Stomach (tissue), 8 donors: ENCODE measurements at regions not wholly inside any gene's neighbourhood (a gene's known extent, or its start where the extent isn't known, plus 50 kb on each side); places are given as distances from the start of the nearest gene placed in this dataset.
A peak's percentile ranks its signal among the peaks of the same experiment; 100 is the strongest.

Source experiments
- DNase-seq, 2 donors: peaks; one replicate each; pipeline versions ENCODE4 v3.0.0 to v3.0.0-alpha.2; 2013 to 2019
- H3K27ac ChIP-seq, 5 donors: fragments of 200-600 bp in 4 of 5; sonication (generic) in 4 of 5; one replicate each; pipeline ENCODE4 v1.5.1; 2013 to 2019; ENCODE audit warnings: mild to moderate bottlenecking in 1 of 5, moderate library complexity in 1 of 5
- H3K27me3 ChIP-seq, 3 donors: fragments of 200-600 bp; sonication (generic); one replicate each; pipeline ENCODE4 v1.5.1; 2017 to 2019; ENCODE audit warnings: mixed run types in 1 of 3
- H3K36me3 ChIP-seq, 4 donors: fragments of 200-600 bp; sonication (generic); 1 replicate in 3 of 4; 2 replicates in 1 of 4; pipeline ENCODE4 v1.5.1; 2016 to 2019
- H3K4me1 ChIP-seq, 4 donors: fragments of 200-600 bp; sonication (generic); one replicate each; pipeline ENCODE4 v1.5.1; 2016 to 2019
- H3K4me3 ChIP-seq, 4 donors: fragments of 200-600 bp; sonication (generic) in 3 of 4; one replicate each; pipeline ENCODE4 v1.5.1; 2016 to 2019; ENCODE audit warnings: mild to moderate bottlenecking in 1 of 4
- H3K9me3 ChIP-seq, 4 donors: fragments of 200-600 bp; sonication (generic); one replicate each; pipeline ENCODE4 v1.5.1; 2016 to 2019
- EP300 ChIP-seq: sonication (generic); formaldehyde crosslinking; IDR thresholded peaks from one replicate; pipeline ENCODE4 v1.6.1; 2017; ENCODE audit warnings: antibody characterized with exemption
- POLR2A ChIP-seq, 4 donors: fragments of 450-650 bp; IDR thresholded peaks; one replicate each; pipeline ENCODE4 v1.6.1; 2016; ENCODE audit warnings: antibody characterized with exemption in 4 of 4, control low read depth in 2 of 4, mild to moderate bottlenecking in 1 of 4, moderate library complexity in 1 of 4
- POLR2AphosphoS5 ChIP-seq, 3 donors: sonication (generic); formaldehyde crosslinking; IDR thresholded peaks; one replicate each; pipeline ENCODE4 v1.6.1; 2016; ENCODE audit warnings: antibody characterized with exemption in 3 of 3
- WGBS, 5 donors: extraction: QIAGEN DNeasy Blood & Tissue Kit in 3 of 5; methylation state at CpG; one replicate each; pipeline versions ENCODE4 v1.1.5 to v1.1.7; 2013 to 2018; 5-methylcytosine and 5-hydroxymethylcytosine counted together
- intact Hi-C: fragments of 100-400 bp; cut with DNase I; formaldehyde crosslinking; loops from one replicate; pipeline ENCODE4 v1.15.1; 2023; ENCODE audit warnings: low total_unique reads
- TF ChIP-seq, protein P1 (sequence below), 7 experiments: fragments of 450-650 bp in 4 of 7; fragments of 200-600 bp in 3 of 7; sonication (generic) in 3 of 7; IDR thresholded peaks; one replicate each; pipeline ENCODE4 v1.5.1; 2016 to 2019; ENCODE audit warnings: antibody characterized with exemption in 7 of 7, control low read depth in 2 of 7, mild to moderate bottlenecking in 1 of 7
- donor health status: healthy with polysubstance abuse.
- donor health status: Bipolar disorder and iron deficiency.
- donor health status: healthy.

DNA sequence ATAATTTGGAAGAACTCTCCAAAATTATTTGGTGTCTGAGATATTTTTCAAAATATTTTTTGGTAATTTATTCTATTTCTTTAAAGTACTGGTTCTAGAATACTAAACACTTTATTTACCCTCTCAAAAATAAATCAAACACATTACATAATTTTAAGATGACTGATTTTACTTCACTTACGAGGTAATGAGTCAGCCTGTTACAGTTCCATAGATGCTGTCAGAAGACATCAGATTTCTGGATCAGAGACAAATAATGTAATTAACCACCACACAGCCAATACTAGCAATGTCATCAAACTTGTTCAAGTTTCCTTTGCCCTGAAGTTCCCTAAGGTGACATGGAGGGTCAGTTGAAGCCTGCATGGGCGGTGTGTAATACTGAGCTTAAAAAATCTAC lies 106.1 kb upstream of the CDH9 start:
- no peaks in the 10 kb centered on the region for H3K27me3 ChIP-seq
- peaks cover 0 to 6% (median 0%) of the 10 kb centered on the region in 4 donors for H3K9me3 ChIP-seq
- H3K36me3 ChIP-seq: no peaks in the 10 kb centered on the region
- no peak overlapping the region for H3K4me3 ChIP-seq
- no peaks in the 10 kb centered on the region for H3K4me1 ChIP-seq
- no peak for DNase-seq
- intact Hi-C loops: no loop called here
- TF ChIP-seq EP300: no peak
- TF ChIP-seq POLR2AphosphoS5 (IDR thresholded peaks at IDR 0.05): no peak
- TF ChIP-seq POLR2A (IDR thresholded peaks at IDR 0.05): no peak
- TF ChIP-seq, protein P1, sequence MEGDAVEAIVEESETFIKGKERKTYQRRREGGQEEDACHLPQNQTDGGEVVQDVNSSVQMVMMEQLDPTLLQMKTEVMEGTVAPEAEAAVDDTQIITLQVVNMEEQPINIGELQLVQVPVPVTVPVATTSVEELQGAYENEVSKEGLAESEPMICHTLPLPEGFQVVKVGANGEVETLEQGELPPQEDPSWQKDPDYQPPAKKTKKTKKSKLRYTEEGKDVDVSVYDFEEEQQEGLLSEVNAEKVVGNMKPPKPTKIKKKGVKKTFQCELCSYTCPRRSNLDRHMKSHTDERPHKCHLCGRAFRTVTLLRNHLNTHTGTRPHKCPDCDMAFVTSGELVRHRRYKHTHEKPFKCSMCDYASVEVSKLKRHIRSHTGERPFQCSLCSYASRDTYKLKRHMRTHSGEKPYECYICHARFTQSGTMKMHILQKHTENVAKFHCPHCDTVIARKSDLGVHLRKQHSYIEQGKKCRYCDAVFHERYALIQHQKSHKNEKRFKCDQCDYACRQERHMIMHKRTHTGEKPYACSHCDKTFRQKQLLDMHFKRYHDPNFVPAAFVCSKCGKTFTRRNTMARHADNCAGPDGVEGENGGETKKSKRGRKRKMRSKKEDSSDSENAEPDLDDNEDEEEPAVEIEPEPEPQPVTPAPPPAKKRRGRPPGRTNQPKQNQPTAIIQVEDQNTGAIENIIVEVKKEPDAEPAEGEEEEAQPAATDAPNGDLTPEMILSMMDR (IDR thresholded peaks at IDR 0.05): no peak
- 55 to 74% (median 69%) methylated on average over 2 of the region's 2 CpGs for WGBS, 5 donors
- H3K27ac ChIP-seq: no peak overlapping the region

DNA sequence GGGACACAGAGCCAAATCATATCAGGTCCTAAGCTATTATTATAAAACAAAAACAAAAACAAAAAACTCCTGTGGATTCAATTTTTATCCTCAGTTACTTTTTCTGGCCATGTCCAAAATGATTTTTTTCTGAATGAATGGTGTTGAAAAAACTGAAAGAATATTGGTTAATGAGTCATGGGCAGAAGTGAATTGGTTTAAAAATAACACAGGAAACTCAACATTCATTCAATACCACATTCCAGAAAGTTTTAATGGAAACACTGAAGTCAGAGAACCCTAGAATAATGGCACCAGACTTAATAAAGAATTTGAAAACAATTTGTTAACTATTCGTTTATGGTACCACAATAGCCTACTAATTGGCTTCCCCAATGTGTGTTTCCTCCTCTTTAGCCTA lies 102.4 kb upstream of the CDH9 start:
- H3K4me1 ChIP-seq: no peaks in the 10 kb centered on the region
- no peak overlapping the region for H3K4me3 ChIP-seq
- DNase-seq: no peak
- no peak overlapping the region for H3K27ac ChIP-seq
- no peaks in the 10 kb centered on the region for H3K36me3 ChIP-seq
- intact Hi-C loops: no loop called here
- TF ChIP-seq POLR2A (IDR thresholded peaks at IDR 0.05): no peak
- no peak for TF ChIP-seq POLR2AphosphoS5 (IDR thresholded peaks at IDR 0.05)
- TF ChIP-seq, protein P1 (IDR thresholded peaks at IDR 0.05): no peak
- no peak for TF ChIP-seq EP300
- no peaks in the 10 kb centered on the region for H3K27me3 ChIP-seq
- whole genome bisulfite sequencing, 5 donors: 59 to 78% (median 68%) methylated on average over 1 of the region's 1 CpG
- peaks cover 0 to 6% (median 0%) of the 10 kb centered on the region in 4 donors for H3K9me3 ChIP-seq

DNA sequence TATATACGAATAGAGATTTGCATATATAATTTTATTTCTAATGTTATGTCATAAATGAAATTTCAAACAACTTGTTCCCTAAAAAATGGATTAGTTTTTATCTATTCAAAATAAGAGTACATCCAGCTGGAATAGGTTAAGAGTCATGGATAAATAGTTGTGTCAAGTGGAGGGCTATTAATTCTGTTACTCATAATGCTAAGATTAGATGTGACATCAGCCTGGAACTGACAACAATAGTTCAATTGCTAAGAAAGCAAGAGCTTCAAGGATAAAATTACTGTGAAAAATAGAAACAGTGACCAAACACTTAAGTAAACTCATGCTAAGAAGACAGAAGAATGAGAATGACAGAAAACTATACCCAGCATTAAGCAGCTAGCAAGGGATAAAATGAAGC lies 92.2 kb upstream of the CDH9 start:
- H3K27me3 ChIP-seq: no peaks in the 10 kb centered on the region
- no peaks in the 10 kb centered on the region for H3K4me1 ChIP-seq
- no peaks in the 10 kb centered on the region for H3K9me3 ChIP-seq
- H3K36me3 ChIP-seq: no peaks in the 10 kb centered on the region
- intact Hi-C loops: no loop called here
- 68 to 85% (median 83%) methylated on average over 1 of the region's 1 CpG for WGBS, 5 donors
- DNase-seq: peak in 1 of 2 donors; percentile 11
- TF ChIP-seq POLR2AphosphoS5 (IDR thresholded peaks at IDR 0.05) (no peak), EP300 (no peak), POLR2A (IDR thresholded peaks at IDR 0.05) (no peak)
- TF ChIP-seq, protein P1 (IDR thresholded peaks at IDR 0.05): no peak
- H3K4me3 ChIP-seq: no peak overlapping the region
- H3K27ac ChIP-seq: no peak overlapping the region

DNA sequence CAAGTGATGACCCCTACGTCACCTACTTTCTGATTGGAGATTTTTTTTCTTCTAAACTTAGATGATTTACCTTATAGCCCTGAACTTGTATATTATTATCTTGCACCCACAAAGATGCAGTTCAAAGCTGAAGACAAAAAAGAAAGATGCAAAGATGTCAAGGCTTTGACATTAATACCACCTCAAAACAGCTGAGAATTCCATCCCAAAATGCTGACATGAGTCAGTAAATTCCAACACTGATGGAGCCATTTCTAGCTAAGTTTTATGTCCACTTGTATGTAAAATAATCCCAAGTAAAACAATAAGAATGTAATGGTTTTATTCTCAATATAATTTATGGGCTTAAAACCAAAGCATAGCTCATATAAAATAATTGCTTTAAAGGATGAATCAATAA lies 91.5 kb upstream of the CDH9 start:
- intact Hi-C loops: no loop called here
- Histone ChIP-seq H3K27ac (no peak overlapping the region), H3K27me3 (no peaks in the 10 kb centered on the region), H3K4me1 (no peaks in the 10 kb centered on the region), H3K36me3 (no peaks in the 10 kb centered on the region), H3K4me3 (no peak overlapping the region), H3K9me3 (no peaks in the 10 kb centered on the region)
- no peak for DNase-seq
- TF ChIP-seq, protein P1 (IDR thresholded peaks at IDR 0.05): no peak
- TF ChIP-seq EP300: no peak
- no peak for TF ChIP-seq POLR2A (IDR thresholded peaks at IDR 0.05)
- no peak for TF ChIP-seq POLR2AphosphoS5 (IDR thresholded peaks at IDR 0.05)
- 79 to 96% (median 88%) methylated on average over 1 of the region's 1 CpG for WGBS, 5 donors
